HG03108 (cell line): ENCODE measurements at regions not wholly inside any gene's neighbourhood (a gene's known extent, or its start where the extent isn't known, plus 50 kb on each side); places are given as distances from the start of the nearest gene placed in this dataset.

Experiments
- ATAC-seq: cut with Tn5 transposase; IDR thresholded peaks from one replicate; pipeline ENCODE4 v1.9.1; 2021; ENCODE audit warnings: moderate library complexity; ENCODE audit not compliant: unreplicated experiment

DNA sequence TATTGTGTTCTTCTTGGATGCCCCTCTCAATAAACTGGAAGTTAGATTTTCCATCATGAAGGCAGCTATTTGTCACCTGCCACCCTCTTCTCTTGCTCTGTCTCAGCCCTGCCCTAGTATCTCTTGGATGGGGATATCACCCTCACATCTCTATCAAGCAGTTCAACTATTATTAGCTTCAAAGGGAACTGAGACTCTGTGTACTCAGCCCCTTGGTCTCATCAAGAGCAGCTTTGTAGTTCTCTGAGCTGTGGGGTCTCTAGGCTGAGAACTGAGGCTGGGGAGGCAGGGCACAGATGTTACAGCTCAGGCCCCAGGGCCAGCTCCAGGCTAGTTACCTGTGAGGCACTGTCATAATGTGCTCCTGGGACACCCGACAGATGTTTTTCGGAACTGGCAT is 130.3 kb downstream of the DAD1 start:
- no peak for ATAC-seq

GRCh38 chr14:22456998-22457594 is 131.9 kb downstream of the DAD1 start:
- no peak for ATAC-seq

DNA sequence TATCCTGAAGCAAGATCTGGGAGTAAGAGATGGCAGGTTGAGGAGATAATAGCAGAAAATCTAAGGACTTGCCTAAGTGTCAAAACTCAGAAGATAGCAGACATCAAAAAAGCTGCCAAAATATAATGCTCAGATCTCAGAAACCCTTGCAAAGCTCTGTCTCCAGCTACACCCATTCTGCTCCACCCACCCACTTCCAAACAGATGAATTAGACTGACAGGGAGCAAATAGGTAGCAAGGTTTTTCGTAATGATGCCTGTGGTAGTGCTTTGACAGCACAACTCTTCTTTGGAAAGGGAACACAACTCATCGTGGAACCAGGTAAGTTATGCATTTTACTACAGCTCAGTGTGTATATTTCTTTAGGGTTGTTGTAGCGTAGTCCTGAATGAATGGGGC is 132.6 kb downstream of the DAD1 start:
- ATAC-seq = no peak

- no peak for ATAC-seq
Observed at GRCh38 chr14:22452330-22452729, 136.7 kb downstream of the DAD1 start.

- no peak for ATAC-seq
Observed at GRCh38 chr14:22450266-22450665, 138.8 kb downstream of the DAD1 start.

DNA sequence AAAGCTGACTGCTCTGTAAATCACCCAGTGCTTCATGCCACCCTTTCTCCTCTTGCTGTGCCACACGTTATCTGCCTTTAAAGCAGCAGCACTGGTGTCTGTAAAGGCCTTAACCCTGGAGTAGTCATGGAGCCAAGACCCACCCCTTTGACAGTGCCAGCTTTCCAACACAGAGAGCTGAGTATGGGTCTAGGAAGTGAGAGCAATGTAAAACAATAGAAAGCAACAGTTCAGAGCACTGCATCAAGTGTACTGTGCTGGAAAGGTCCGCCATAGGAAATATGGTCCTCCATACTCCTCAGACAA is 139.5 kb downstream of the DAD1 start:
- ATAC-seq = no peak

GRCh38 chr14:22448905-22449599 is 140.0 kb downstream of the DAD1 start:
- peak; percentile 36 for ATAC-seq

GRCh38 chr14:22448035-22448904 is 140.8 kb downstream of the DAD1 start:
- peak; percentile 66 for ATAC-seq

DNA sequence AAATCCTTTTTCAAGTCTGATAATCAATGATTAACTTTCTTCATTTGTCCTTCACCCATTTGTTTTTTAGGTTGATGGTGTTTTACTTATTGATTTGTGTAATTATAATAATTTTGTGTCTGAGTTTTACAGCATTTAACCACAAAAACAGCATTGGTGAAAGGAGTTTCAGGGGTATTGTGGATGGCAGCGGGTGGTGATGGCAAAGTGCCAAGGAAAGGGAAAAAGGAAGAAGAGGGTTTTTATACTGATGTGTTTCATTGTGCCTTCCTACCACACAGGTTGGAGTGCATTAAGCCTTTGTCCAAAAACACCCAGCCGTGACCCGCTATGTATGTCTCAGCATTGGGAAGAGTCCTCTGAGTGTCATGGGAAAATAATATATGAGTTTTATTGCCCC is 150.3 kb downstream of the DAD1 start:
- no peak for ATAC-seq

- ATAC-seq = no peak
Observed at GRCh38 chr14:22434901-22435550, 154.0 kb downstream of the DAD1 start.

- ATAC-seq = no peak
Observed at GRCh38 chr14:22434030-22434429, 155.0 kb downstream of the DAD1 start.

DNA sequence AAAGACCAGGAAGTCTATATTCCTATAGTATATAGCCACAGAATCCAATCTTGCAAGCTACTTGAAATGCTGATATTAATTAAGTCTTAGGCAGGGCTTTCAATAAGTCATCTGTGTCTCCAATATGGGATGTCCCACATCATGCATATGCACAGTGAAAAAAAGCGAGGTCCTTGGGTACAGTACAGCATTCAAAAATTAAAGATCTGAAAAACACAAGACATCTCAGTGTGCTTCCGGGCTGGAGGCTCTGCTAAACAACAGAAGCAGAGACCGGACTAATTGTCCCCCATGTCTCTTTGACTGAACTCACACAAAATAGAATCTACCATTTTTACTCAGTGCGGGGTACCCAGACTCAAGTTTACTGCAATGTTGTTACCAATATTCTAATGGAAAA is 156.0 kb downstream of the DAD1 start:
- ATAC-seq = no peak

- no peak for ATAC-seq
Observed at GRCh38 chr14:22432348-22432976, 156.6 kb downstream of the DAD1 start.

DNA sequence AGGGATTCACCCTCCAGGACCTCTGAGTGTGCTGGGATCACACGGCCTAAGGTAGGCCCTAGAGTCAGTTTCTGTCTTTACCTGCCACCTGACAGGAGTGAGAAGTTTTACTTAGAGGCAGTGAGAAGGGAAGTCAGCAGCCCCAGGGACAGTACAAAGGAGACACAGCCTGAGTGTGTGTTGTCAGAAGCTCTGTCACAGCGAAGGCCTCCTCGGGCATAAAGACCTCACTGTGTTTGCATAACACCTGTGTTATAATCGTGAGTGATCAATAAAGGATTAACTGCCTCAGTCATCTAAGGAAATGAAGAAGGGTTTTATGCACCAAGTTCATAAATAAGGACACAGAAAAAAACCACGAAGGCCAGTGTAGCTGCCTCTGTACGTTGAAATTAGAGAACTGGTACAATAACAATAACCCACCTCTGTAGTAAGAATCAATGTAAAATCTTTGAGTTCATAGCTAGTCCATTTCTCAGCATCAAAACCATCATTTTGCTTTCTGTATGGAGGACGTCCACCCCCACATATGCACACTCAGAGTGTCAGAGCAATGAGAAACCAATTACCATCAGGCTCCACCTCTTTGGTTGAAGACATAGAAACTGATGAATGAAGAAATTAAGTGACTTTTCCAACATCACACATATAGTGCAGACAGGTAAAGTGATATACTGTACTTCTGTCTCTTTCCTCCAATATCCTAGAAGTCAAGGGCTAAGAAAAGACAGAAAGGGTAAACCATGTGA is 159.3 kb downstream of the DAD1 start:
- ATAC-seq = no peak

GRCh38 chr14:22428700-22429291 is 160.2 kb downstream of the DAD1 start:
- ATAC-seq = no peak

DNA sequence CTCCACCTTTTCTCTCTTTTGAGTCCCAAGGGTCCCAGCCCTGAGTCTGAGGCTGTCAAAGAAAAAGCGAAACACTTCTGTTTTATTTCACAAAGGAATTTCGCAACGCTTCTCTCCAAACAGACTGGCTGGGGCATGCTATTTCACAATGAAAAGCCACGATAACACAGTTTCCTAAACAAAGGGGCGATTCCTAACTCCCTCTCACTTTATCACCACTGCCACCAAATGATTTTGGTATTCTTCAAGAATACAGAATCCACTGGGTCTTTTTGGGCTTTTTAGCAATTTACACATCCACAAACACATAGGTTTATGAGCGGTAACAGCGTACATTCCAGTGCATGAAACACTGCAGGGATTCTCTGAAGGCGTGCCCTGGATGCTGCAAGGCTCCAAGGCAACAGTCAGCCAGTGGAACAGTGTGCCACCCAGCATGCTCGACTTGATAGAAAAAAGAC is 161.2 kb downstream of the DAD1 start:
- no peak for ATAC-seq

DNA sequence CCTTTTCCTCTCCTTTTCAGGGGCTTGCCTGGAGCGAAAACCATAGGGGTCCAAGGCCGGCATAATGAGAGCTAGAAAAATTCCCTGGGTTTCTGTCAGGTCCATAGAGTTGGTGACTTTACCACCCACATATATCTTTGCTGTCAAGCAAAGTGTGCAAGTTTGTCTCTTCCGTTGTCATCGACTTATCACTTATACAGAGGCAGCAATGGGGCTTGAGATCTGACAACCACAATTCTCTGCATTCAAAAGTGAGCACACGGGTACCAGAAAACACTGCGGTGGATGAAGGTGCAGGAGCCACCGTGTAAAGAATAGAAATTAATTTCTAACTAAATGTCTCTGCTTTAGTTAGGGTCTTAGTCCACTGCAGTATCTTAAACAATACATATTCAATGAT is 162.3 kb downstream of the DAD1 start:
- no peak for ATAC-seq

DNA sequence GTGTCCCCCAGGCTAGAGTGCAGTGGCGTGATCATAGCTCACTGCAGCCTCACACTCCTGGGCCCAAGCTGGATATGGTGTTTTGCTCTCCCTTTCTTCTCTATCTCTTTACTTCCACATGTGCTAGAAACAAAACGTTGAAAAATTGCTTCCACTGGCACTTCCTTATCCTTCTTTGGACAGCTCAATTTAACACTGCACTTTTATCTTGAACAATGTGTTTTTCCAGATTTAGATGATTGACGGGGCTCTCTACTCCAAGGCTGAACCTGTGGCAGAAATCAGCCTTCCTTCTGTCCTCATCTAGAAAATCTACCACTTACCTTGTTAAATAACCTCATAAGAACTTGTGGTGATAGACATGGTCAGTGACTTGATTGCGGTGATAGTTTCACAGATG is 165.1 kb downstream of the DAD1 start:
- ATAC-seq = no peak

GRCh38 chr14:22422238-22422637 is 166.8 kb downstream of the DAD1 start:
- ATAC-seq = no peak

DNA sequence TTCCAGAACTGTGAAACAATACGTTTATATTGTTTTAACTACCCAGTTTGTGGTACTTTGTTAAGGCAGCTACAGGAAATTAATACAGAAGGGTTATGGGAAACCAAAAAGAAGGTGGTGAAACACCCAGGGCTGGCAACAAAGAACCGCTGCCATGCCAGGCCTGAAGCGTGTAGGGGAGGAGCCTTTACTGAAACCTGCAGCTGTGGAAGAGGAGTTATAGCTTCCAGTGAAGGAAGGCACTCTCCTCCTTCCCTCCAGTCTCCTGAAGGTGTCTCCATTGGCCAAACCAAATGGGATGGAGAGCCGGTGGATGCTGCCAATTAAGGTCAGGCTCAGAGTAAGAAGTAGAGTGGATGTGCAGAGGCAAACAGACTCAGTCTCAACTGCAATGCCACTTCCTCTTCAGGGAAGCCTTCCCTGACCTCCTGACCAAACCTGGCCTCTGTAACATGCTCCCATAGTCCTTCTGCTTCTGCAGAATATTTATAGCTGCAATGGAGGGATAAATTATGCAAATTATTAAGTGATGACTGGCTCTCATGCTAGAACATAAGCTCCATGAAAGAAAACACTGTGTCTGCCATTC is 168.3 kb downstream of the DAD1 start:
- no peak for ATAC-seq
